ENCODE measurements at regions not wholly inside any gene's neighbourhood (a gene's known extent, or its start where the extent isn't known, plus 50 kb on each side); places are given as distances from the start of the nearest gene placed in this dataset.

- no peak for FAIRE-seq
- no peak overlapping the region for H3K9ac ChIP-seq (ENCODE audit: control insufficient read depth, extremely low read depth, insufficient read depth, low read length)
- no peaks in the 10 kb centered on the region for H3K79me2 ChIP-seq (ENCODE audit: control insufficient read depth, insufficient read depth, low read length)
- H2AFZ ChIP-seq (ENCODE audit: control insufficient read depth, low read length) = no peak overlapping the region
- no peak for DNase-seq (ENCODE audit: low read depth, low spot score)
- H3K9me1 ChIP-seq (ENCODE audit: control insufficient read depth, extremely low read depth, insufficient read depth, low read length) = no peaks in the 10 kb centered on the region
- no peaks in the 10 kb centered on the region for H4K20me1 ChIP-seq (ENCODE audit: control insufficient read depth, extremely low read depth, insufficient read depth, low read length)
- no peak overlapping the region for H3K27ac ChIP-seq (ENCODE audit: control insufficient read depth, insufficient read depth, low read length)
- dilution Hi-C loops (cut with MboI; ENCODE audit: extremely low pct_ligation_motif_present, low sequenced_read_pairs) = no loop called here
- no peaks in the 10 kb centered on the region for H3K9me3 ChIP-seq (ENCODE audit: control insufficient read depth, low read depth, low read length)
- H3K36me3 ChIP-seq (ENCODE audit: control insufficient read depth in 2 of 2, extremely low read depth in 1 of 2, insufficient read depth in 2 of 2, low read length in 2 of 2) = no peaks in the 10 kb centered on the region
- H3K4me3 ChIP-seq (ENCODE audit: control insufficient read depth in 2 of 3, extremely low read depth in 1 of 3, insufficient read depth in 2 of 3, low read depth in 1 of 3, low read length in 3 of 3) = no peak overlapping the region
- no peaks in the 10 kb centered on the region for H3K27me3 ChIP-seq (ENCODE audit: control insufficient read depth, extremely low read depth, insufficient read depth, low read length)
- TF ChIP-seq, protein P1, sequence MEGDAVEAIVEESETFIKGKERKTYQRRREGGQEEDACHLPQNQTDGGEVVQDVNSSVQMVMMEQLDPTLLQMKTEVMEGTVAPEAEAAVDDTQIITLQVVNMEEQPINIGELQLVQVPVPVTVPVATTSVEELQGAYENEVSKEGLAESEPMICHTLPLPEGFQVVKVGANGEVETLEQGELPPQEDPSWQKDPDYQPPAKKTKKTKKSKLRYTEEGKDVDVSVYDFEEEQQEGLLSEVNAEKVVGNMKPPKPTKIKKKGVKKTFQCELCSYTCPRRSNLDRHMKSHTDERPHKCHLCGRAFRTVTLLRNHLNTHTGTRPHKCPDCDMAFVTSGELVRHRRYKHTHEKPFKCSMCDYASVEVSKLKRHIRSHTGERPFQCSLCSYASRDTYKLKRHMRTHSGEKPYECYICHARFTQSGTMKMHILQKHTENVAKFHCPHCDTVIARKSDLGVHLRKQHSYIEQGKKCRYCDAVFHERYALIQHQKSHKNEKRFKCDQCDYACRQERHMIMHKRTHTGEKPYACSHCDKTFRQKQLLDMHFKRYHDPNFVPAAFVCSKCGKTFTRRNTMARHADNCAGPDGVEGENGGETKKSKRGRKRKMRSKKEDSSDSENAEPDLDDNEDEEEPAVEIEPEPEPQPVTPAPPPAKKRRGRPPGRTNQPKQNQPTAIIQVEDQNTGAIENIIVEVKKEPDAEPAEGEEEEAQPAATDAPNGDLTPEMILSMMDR (optimal IDR thresholded peaks at IDR 0.05 in 1 of 3, IDR thresholded peaks at IDR 0.05 in 1 of 3, conservative IDR thresholded peaks at IDR 0.05 in 1 of 3; ENCODE audit: extremely low read depth in 1 of 3, insufficient read depth in 2 of 3, low read length in 3 of 3) = no peak
- no peak for TF ChIP-seq EZH2 (IDR thresholded peaks at IDR 0.05; ENCODE audit: low read length)
- peaks cover 7% of the 10 kb centered on the region for H3K4me1 ChIP-seq (ENCODE audit: control insufficient read depth, extremely low read depth, insufficient read depth, low read length)
- no peak overlapping the region for H3K4me2 ChIP-seq (ENCODE audit: control insufficient read depth, extremely low read depth, insufficient read depth, low read depth, low read length)
Observed at GRCh38 chr6:21861942-21862341, 268.4 kb downstream of the SOX4 start.

DNA sequence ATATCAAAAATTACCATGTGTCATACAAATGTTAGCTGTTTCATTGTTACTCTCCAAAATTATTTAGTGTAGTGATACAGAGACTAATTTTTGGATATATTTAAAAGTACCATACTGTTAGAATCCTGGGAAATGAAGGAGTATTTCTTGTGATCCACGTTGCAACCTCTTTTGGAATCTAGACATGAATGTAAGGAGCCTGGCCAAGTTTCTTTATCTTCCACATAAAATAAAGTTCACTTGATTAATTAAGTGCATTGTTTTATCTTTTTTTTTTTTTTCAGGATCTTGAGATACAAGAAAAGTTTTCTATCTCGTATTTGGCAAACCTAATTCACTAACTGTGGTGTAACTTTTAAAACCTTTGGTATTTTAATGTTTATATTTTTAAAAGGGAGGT, 270.7 kb downstream of the SOX4 start:
- H3K36me3 ChIP-seq (ENCODE audit: control insufficient read depth in 2 of 2, extremely low read depth in 1 of 2, insufficient read depth in 2 of 2, low read length in 2 of 2) = no peaks in the 10 kb centered on the region
- no peaks in the 10 kb centered on the region for H3K79me2 ChIP-seq (ENCODE audit: control insufficient read depth, insufficient read depth, low read length)
- no peak for TF ChIP-seq EZH2 (IDR thresholded peaks at IDR 0.05; ENCODE audit: low read length)
- TF ChIP-seq, protein P1 (optimal IDR thresholded peaks at IDR 0.05 in 1 of 3, IDR thresholded peaks at IDR 0.05 in 1 of 3, conservative IDR thresholded peaks at IDR 0.05 in 1 of 3; ENCODE audit: extremely low read depth in 1 of 3, insufficient read depth in 2 of 3, low read length in 3 of 3) = no peak
- no peaks in the 10 kb centered on the region for H4K20me1 ChIP-seq (ENCODE audit: control insufficient read depth, extremely low read depth, insufficient read depth, low read length)
- no peak overlapping the region for H3K4me2 ChIP-seq (ENCODE audit: control insufficient read depth, extremely low read depth, insufficient read depth, low read depth, low read length)
- H3K4me3 ChIP-seq (ENCODE audit: control insufficient read depth in 2 of 3, extremely low read depth in 1 of 3, insufficient read depth in 2 of 3, low read depth in 1 of 3, low read length in 3 of 3) = no peak overlapping the region
- H3K9me1 ChIP-seq (ENCODE audit: control insufficient read depth, extremely low read depth, insufficient read depth, low read length) = no peaks in the 10 kb centered on the region
- no peak overlapping the region for H2AFZ ChIP-seq (ENCODE audit: control insufficient read depth, low read length)
- no peak overlapping the region for H3K9ac ChIP-seq (ENCODE audit: control insufficient read depth, extremely low read depth, insufficient read depth, low read length)
- no peak for DNase-seq (ENCODE audit: low read depth, low spot score)
- FAIRE-seq = no peak
- H3K27ac ChIP-seq (ENCODE audit: control insufficient read depth, insufficient read depth, low read length) = no peak overlapping the region
- no peaks in the 10 kb centered on the region for H3K27me3 ChIP-seq (ENCODE audit: control insufficient read depth, extremely low read depth, insufficient read depth, low read length)
- dilution Hi-C loops (cut with MboI; ENCODE audit: extremely low pct_ligation_motif_present, low sequenced_read_pairs) = no loop called here
- H3K9me3 ChIP-seq (ENCODE audit: control insufficient read depth, low read depth, low read length) = no peaks in the 10 kb centered on the region
- H3K4me1 ChIP-seq (ENCODE audit: control insufficient read depth, extremely low read depth, insufficient read depth, low read length) = no peaks in the 10 kb centered on the region

Measured in keratinocyte (primary cell).